GM21717 (cell line): ENCODE measurements at regions not wholly inside any gene's neighbourhood (a gene's known extent, or its start where the extent isn't known, plus 50 kb on each side); places are given as distances from the start of the nearest gene placed in this dataset.

Source experiments
- ATAC-seq: cut with Tn5 transposase; IDR thresholded peaks from one replicate; pipeline ENCODE4 v1.9.1; 2021; ENCODE audit warnings: mild to moderate bottlenecking, moderate library complexity; ENCODE audit not compliant: unreplicated experiment

- ATAC-seq = no peak
Measured at GRCh38 chr10:2284071-2284470, 546.7 kb upstream of the ADARB2 start.

GRCh38 chr10:2282202-2282601, 544.9 kb upstream of the ADARB2 start:
- ATAC-seq = no peak

DNA sequence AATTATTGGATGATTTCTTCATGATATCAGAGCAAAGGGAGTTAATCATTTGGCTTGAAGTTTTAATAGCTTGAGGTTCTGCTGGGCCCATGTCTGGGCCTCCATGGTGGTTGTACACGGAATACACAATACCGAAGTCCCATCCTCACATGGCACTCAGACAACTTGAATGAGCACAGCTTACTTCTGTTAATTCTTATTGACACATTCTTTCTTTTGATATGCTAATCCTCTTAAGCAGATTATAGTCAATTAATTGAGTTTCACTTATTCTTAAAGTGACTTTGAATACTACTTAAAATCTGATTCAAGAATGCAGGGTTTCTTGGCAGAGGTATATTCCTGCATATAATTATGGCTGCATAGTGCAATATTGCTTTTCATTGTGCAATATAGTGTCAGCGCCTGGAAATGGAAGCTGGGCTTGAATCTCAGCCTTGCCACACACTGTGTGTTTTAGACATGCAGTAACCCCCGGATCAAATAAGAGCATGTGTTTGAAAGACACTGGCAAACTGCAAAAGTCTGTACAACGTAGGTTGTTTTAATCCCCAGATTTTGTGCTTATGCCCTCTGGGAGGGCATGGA, 543.5 kb upstream of the ADARB2 start:
- no peak for ATAC-seq

DNA sequence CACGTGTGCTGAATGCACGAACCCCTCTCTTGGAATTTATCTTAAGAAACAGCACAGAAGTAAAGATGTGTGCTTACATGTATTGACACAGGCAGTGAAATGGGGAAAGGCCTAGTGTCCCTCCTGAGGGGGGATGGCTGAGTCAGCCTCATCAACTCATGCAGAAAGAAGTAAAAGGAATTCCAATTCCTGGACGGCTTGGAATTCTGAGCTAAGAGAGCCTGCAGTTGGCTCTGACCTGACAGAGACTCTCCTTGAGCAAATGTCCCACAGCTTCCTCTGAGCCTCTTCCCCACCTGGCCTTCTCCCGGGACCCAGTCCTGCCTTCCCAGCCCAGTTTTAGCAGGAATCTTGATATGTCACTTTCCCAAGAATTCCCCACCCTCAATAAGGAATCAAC, 542.4 kb upstream of the ADARB2 start:
- no peak for ATAC-seq

DNA sequence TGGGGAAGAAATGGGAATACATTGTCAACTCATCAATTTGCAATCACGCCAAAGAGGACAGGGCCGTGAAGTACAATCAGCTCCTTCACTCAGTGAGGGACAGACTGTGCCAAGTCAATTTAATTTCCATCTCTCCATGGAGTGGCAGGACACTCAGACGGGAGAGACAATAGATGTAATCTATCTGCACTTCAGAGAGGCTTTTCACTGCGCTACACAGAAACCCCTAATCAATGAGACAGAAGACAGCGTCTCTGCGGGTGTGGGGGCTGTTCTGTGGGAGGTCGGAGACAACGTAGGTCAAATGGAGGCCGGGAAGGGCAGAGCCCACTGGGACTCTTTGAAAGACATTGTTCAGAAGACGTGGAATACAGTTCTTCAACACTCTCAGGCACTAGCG, 541.0 kb upstream of the ADARB2 start:
- ATAC-seq = no peak

DNA sequence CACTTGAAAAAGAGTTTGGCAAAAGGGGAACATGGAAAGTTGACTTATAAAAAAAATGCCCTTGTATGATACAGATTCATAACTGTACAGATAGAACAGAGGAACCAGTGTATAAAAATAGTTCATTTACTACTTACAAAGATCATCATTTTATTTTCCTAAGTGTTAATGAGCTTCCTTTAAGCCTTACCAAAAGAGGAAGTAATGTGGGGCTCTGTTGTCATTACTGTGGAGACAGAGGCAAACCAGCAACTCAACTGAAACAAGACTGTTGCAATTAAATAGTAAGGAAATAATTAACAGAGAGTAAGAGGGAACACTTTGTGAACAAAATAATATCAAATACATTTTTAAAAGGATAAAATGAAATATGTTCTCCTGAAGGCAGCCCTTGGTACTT, 526.2 kb upstream of the ADARB2 start:
- ATAC-seq = no peak

GRCh38 chr10:2262878-2263277, 525.6 kb upstream of the ADARB2 start:
- ATAC-seq = no peak

GRCh38 chr10:2262333-2262732, 525.0 kb upstream of the ADARB2 start:
- no peak for ATAC-seq

GRCh38 chr10:2256241-2256640, 518.9 kb upstream of the ADARB2 start:
- ATAC-seq = no peak

- ATAC-seq = no peak
Measured at GRCh38 chr10:2252096-2252495, 514.8 kb upstream of the ADARB2 start.

DNA sequence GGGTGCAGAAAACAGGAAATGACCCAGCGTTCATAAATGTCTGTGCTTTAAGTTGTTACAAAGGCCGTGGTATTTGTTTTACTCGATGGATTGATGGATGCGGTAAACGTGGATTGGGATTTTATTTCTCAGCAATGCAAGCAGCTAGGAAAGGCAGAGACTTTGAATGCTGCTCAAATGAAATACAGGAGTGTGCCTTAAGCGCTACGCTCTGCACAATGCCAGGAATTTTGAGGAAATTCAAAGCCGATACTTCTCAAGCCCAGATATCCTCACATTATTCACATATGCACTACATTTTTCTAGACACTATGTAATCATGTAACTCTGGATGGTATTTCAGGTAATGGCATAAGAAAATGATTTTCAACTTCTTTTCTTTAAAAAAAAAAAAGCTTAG, 514.3 kb upstream of the ADARB2 start:
- ATAC-seq = no peak

- no peak for ATAC-seq
Measured at GRCh38 chr10:2246747-2247146, 509.4 kb upstream of the ADARB2 start.

- no peak for ATAC-seq
Measured at GRCh38 chr10:2245580-2245979, 508.3 kb upstream of the ADARB2 start.

DNA sequence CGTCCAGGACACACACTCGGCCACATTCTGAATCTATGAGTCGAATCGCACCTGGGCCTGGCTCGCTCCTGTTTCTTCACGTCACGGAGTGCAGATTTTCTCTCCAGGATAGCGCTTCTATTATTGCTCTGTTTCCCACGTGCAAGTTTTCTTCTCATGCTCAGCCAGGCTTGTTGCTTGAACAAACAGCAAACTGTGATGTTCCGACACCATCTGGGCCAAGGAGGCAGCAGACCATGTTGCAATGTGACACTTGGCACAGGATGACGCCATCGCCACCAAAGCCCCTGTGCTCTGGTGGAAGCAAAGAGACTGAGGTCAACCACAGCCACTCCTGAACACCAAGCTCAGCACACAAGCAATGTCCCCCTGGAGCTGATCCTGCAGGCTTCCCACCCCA, 507.1 kb upstream of the ADARB2 start:
- ATAC-seq = no peak

- no peak for ATAC-seq
Measured at GRCh38 chr10:2236876-2237275, 499.6 kb upstream of the ADARB2 start.

- no peak for ATAC-seq
Measured at GRCh38 chr10:2232479-2232878, 495.2 kb upstream of the ADARB2 start.

DNA sequence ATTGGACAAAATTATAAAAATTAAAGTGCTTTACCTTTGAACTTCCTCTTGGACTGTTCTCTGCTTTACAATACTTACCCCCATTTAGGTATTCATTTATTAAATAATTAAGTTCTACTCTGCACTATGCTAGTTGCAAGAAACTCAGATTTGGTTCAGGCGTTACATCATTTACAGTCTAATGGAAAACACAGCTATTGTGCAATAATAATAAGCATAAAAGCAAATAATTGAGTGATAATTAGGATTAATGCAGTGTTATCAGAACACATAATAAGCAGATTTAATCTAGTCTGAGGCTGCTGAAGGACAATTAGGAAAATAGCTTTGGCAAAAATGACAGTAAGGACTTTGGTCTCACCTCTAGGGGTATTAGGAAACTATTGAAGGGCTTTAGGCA, 493.2 kb upstream of the ADARB2 start:
- no peak for ATAC-seq

- no peak for ATAC-seq
Measured at GRCh38 chr10:2228320-2228901, 491.1 kb upstream of the ADARB2 start.

DNA sequence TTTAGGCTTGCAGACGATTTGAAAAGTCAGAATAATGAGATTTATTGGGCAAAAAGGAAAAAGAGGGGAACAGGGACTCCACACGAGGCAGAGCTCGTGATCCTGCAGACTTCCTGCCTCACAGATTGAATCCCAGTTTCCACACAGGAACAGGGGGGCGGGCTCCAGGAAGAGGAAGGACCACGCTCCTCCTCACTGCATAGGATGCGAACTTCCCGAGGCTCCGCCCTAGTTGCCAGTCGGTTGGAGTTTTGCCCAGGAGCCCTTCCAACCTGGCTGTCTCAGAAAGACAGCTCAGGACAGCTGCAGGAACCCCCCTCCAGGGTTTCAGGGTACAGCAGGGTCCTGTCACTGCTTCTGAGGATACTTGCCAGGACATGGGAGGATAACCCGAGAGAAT, 488.3 kb upstream of the ADARB2 start:
- ATAC-seq = no peak

GRCh38 chr10:2223548-2224320, 486.4 kb upstream of the ADARB2 start:
- no peak for ATAC-seq

DNA sequence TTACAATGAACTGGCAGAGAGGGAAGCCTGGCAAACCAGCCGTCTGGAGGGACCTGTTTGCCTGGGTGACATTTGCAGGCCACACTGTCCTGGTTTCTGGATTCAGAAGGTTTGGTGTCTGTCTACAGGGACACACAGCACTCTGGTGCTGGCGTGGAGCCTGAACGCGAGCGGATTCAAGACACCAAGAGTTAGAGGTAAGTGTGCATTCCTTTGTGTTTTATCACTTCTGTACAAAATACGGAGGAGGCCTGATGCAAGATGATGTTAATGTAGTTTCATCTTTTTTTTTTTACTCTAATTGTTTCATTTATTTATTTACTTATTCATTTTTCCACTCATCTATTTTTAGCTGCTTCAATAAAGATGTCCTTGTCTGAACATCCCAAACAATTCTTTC, 485.3 kb upstream of the ADARB2 start:
- ATAC-seq = no peak

- no peak for ATAC-seq
Measured at GRCh38 chr10:2214805-2215204, 477.5 kb upstream of the ADARB2 start.
